GM18907 (cell line): ENCODE measurements at regions not wholly inside any gene's neighbourhood (a gene's known extent, or its start where the extent isn't known, plus 50 kb on each side); places are given as distances from the start of the nearest gene placed in this dataset.
A peak's percentile ranks its signal among the peaks of the same experiment; 100 is the strongest.
"Not testable (repeated sequence)": the region's sequence is repeated elsewhere in the genome, so short reads cannot be mapped to it uniquely, and the experiment has no call there.

Experiments
- ATAC-seq: cut with Tn5 transposase; IDR thresholded peaks from one replicate; pipeline ENCODE4 v1.9.1; 2021; ENCODE audit warnings: mild to moderate bottlenecking, moderate library complexity; ENCODE audit not compliant: unreplicated experiment

DNA sequence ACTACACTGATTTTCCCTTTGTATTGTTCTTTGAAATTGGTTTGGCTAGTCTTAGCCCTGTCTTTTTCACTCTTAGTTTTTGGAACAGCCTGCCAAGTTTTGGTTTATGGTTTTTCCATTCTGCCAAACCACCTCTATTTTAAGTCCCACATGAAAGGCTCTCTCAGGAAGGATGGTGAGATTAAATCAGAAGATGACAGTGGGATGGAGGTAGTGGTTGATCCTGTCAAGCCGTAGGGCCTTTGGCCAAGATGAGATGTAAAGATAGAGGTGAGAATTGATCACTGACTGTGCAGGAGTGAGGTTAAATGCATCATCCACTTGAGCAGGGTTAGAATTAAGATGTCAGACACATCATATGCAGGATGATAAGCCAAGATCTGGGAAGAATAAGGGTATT, 948.5 kb downstream of the SLC4A3 start:
- no peak for ATAC-seq

DNA sequence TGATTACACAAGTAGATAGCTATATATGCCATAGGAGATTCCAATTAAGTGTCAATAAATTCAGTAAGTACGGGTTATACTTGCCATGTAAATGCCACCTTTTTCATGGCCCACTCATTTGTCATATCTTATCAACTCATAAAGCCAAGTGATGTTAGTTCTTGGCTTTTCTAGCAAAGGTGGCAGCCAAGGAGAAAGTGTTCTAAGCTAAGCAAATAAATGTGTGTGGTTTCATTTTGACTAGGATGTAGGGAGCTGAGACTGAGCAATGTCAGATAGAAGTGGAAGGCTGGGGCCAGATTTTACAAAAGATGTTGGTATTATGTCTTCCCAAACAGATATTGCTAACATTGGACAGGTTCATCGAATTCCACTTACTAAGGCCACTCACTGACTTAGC, 952.0 kb downstream of the SLC4A3 start:
- ATAC-seq: no peak

DNA sequence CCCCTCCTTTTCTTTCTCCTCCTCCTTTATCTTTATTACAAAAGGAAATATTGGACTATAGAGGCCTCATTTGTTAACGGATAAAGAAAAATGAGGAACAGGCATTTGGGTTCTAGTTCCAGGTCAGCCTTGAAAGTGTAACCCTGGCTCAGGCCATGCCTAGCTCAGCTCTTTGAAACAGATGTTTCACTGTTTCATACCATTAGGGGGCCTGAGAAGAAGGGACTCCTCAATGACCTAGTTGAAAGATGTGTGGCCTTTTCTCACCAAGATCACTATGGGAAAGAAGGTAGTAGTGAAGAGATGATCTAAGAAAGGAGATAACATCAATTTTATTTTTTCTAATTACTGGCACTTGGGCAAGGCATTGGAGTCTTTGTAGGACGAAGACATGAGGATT, 952.7 kb downstream of the SLC4A3 start:
- no peak for ATAC-seq

DNA sequence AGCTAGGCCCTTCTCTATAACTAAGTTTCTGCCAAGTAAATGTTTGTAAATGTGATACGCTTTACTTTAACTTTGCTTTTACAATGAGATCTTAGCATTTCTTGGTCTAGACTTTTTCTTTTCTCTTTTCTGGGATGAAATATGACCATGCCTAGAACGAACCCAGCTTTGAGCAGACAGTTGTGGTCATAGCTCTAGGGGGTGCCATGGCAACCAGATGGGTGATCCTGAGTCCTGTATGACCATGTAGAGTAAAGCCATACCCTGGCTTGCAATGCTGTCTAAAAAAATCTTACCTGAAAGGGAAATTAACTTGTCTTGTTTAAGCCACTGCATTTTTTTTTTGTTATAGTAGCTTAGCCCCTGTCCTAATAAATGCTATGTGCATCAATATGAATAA, 956.3 kb downstream of the SLC4A3 start:
- no peak for ATAC-seq

DNA sequence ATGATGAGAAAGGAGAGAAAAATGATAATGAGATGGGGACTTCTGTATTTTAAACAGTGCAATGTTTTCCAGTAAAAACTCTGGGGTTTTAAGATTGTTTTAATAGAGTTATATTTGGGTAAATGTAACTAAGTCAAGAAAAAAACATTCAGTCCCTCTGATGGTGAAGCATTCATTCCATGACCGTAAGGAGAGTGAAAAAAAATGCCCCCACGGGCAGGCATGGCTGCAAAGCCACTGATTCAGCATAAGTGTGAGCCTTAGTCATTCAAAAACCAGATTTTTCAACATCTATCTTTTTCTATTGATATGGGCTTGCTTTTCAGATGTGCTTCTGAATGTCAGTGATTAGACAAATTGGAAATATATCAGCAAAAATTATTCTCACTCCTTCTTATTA, 957.8 kb downstream of the SLC4A3 start:
- ATAC-seq: no peak

DNA sequence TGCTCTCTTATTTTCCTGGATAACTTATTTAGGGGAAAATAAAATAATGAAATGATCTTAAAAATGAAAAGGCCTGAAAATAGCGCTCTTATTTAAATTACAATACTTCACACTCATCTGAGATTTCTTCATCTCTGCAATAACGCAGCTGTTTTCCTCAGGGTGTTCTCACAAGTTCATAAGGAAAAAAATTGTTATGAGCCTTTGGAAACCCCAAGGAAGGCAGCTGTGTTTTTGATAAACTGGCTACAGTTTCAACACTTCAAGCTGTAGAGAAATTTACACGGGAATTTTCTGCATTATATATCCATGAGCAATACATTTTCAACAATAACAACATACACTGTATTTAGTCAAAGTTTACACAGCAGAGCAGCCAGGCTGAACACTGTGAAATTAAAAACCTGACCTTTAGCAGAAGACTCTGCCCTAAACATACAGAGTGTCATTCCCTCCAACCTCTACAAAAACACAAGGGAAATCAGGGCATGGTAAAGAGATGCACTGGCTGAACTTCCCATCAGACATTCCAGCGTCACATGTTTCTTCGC, 959.6 kb downstream of the SLC4A3 start:
- ATAC-seq: no peak

DNA sequence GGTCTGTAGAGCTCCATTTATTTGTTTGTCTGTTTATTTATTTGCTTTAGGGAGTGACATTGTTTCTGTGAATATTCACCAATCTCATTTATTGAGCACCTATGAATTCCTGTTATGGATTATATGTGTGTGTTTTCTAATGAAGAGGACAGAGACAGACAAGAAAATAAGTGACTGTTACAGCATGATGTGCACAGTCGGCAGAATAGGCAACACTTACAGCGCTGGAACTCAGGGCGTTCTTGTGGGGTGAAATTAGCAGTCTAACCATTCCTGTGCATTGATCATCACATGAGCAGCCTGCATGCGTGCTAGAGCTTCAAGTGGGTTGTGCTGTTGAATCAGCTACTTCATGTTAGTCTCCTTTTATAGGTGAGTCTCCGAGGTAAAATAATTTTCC, 960.7 kb downstream of the SLC4A3 start:
- ATAC-seq: no peak

DNA sequence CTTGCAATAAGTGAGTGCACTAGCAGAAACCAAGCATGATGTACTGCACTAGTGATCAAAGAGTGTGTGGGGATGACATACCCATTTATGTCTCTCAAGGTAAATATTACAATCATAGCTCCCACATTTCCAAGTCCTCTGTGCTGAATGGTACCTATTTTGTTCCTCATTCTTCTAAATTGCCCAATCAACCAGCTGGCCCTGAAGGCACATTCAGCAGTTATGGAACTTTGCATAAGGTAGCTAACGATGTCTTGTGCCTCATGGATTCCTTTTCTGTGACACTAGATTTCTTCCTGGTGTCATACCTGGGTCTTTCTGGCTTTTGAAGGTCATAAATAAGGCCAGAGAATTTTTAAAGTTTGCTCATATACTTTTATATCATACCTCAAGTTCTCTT, 963.0 kb downstream of the SLC4A3 start:
- no peak for ATAC-seq

DNA sequence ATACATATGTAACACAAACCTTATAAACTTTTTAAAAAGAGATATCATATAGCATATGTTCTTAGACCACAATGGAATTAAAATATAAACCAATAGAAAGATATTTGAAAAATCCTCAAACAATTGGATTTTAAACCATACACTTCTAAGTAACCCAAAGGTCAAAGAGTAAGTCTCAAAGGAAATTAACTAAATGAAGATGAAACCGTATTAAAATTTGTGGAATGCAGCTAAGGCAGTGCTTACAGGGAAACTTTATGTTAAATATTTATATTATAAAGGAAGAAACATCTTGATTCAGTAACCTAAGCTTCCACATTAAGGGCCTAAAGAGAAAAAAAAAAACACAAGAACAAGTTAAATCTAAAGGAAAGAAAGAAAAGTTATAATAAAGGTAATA, 966.1 kb downstream of the SLC4A3 start:
- no peak for ATAC-seq

DNA sequence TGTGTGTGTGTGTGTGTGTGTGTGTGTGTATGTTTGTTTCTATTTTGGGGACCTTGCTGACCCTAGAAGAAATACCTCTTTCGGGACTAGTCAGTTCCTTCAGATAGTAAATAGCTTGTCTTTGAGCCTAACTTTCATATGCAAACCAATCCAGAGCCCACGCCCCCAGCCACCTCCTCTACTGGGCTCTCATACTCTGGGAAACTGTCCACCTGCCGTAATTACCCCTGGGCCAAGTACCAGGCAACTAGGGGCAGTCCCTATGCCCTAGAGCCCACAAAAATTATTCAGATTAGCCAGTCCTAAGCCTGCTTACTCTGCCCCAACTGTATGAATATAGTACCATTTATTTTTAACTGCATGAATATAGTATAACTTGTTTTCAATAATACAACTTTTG, 970.4 kb downstream of the EPHA4 start:
- ATAC-seq: no peak

DNA sequence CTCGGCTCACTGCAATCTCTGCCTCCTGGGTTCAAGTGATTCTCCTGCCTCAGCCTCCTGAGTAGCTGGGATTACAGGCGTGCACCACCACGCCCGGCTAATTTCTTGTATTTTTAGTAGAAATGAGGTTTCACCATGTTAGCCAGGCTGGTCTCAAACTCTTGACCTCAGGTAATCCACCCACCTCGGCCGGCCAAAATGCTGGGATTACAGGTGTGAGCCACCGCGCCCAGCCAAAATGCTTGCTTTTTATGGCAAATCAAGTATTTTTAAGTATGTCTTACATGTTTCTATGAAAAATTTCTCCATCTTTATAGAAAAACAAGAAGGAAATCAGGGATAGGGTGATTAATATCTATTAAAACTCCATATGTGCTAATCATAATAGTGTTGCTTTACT, 959.1 kb downstream of the EPHA4 start:
- ATAC-seq: not testable (repeated sequence)

DNA sequence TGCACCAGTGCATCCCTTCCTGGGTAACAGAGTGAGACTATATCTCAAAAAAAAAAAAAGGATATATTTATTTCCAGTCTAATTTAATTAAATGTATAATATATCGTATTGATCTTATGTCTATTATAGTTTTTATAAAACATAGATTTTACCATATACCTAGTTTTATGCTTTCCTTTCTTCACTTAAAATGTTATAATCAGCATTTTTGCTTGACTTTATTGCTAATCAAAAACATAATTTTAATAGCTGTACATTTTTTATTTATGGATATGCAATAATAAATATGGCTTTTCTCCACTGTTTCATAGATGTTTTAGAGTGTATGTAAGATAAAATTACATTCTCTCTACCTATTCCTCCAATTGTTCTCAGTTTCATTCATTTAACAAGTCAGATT, 958.0 kb downstream of the EPHA4 start:
- no peak for ATAC-seq

DNA sequence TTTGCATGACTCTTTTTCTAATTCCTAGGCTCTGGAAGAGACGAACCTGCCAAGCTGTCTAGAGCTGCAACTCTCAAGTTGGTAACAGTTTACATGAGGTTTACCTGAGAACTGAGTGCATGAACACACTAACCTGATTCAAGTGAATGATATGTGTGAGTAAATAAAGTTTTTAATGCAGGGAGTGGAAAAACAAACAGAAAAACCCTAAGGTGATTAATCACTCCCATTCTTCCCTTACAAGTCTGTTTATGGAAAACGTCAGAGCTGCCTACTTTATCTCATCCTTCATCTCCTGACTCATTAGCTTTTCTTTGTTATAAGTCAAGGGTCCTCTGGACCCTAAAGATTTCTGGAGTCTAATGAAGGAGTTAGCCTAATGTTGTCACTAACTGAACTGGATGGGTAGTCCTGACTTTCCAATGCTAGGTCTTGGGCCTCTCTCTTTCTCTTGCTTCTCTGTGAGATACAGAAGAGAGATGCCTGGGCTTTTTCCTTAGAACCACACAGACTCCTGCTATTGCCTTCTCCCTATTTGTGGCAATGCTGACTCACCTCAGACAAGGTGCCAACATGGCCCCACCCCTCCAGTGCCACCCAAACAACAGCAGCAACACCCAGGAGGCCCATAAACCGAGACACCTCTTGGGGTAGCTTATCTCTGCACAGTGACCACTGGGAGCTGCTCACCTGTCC, 952.4 kb downstream of the EPHA4 start:
- no peak for ATAC-seq

DNA sequence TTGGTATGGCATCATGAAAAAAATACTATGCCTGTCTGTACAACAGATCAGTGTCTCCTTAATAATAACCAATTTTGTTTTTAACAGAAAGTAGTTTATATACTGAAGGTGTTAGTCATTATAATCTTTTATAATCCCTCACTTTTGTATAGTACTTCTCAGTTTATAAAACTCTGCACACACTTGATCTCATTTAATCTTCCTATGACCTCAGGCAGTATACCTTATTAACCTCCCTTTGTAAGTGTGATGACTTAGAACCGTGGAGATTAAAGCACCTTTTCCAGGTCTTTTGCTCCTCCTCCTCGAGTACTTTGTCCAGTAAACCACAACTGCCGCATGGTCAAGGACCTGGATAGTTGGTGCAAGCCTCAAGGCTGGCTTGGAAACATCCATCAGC, 945.5 kb downstream of the EPHA4 start:
- no peak for ATAC-seq

DNA sequence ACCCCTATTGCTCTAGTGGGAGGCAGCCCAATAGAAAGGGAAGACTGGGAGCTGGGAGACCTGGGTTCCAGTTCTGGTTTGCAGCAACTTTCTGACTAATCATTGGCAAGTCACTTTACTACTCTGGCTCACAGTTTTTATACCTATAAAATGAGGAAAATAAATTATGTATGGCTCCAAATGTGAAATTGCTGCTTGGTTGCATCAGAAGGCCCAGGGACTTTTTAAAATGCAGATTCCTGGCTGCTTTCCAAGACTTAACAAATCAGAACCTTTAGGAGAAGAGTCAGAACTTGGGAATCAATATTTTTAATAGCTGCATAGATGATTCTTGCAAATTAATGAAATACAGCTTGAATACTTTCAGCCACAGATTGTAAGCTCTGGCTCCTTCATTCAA, 943.9 kb downstream of the EPHA4 start:
- no peak for ATAC-seq

DNA sequence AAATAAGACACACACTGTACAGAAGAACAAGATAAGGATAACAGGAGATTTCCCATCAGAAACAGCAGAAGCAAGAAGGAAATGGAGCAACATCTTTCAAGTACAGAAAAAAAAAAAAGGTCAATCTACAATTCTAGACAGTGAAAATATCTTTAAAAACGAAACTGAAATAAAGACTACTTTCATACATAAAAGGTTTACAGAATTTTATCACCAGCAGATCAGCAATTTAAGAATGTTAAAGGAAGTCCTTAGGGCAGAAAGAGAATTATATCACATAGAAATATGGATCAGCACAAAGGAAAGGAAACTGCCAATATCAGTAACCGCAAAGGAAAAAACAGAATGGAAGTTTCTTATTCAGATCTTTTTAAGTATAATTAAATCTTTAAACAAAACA, 931.0 kb downstream of the EPHA4 start:
- ATAC-seq: no peak

DNA sequence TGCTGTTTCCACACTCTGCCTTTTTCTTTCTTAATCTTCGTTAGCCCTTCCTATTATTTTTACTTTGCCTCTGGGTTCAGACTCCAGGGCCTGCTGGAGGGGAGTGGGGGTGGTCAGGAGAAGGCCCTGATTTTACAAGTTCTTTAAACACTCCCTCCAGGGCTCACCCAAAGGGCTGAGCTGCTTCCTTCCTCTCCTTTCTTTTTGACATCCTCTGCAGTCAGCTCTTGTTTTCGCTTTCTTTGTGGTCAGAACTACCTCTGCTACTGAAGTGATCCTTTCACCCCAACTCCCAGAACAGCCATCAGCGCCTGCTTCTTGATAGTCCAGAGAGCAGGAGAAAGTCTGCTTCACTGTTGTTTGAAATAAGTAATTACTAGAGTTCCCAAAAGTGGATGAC, 925.7 kb downstream of the EPHA4 start:
- peak; percentile 59 for ATAC-seq

DNA sequence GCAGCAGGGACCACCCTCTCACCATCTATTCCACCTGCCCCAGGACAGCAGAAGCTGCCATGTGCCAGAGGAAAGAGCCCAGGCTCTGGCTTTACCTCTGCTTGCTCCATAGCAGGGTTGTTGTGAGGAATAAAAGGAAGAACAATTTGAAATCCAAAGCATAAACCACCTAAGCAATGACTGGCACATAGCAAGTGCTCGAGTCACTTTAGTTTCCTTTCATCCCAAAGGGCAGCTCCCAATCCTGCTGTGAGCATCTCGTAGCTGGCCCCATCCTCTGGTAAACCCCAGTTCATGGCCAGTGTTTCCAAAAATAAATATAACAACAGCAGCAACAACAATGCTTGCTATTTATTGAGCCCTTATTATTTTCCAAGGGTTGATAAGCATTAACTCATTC, 923.5 kb downstream of the EPHA4 start:
- no peak for ATAC-seq

DNA sequence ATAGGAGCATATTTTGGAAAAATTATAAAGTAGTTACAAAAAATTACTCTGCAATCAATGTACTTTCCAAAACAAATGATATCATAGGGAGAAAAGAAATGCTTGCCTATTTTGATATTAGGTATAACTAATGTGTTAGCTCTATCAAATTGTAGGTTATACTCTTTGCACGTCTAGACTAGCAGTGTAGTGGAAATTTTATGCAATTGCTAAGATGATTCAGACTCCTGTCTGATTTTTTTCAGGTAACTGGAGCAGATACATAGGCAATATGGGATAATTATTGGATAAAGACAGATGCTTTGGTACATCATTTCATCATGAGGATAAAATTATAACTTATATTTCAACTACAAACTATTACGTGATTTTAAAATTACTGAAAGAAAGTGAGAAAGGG, 918.3 kb downstream of the EPHA4 start:
- no peak for ATAC-seq

DNA sequence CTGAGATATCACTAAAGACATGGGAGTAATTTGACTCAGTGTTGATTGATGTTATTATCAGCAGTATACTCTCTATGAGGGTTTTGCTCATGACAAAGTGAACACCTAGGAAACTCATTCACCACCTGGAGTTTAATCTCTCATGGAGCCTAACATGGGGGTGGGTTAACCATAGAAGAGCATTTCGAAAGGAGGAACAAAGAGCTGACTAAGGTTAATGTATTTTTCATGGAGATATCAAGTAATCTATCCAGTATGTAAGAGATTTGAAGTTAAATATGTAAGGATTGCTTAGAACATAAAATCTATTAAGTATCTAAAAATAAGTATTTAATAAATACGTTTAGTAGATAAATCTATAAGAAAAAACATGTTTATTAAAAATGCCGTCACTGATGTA, 917.8 kb downstream of the EPHA4 start:
- ATAC-seq: no peak

DNA sequence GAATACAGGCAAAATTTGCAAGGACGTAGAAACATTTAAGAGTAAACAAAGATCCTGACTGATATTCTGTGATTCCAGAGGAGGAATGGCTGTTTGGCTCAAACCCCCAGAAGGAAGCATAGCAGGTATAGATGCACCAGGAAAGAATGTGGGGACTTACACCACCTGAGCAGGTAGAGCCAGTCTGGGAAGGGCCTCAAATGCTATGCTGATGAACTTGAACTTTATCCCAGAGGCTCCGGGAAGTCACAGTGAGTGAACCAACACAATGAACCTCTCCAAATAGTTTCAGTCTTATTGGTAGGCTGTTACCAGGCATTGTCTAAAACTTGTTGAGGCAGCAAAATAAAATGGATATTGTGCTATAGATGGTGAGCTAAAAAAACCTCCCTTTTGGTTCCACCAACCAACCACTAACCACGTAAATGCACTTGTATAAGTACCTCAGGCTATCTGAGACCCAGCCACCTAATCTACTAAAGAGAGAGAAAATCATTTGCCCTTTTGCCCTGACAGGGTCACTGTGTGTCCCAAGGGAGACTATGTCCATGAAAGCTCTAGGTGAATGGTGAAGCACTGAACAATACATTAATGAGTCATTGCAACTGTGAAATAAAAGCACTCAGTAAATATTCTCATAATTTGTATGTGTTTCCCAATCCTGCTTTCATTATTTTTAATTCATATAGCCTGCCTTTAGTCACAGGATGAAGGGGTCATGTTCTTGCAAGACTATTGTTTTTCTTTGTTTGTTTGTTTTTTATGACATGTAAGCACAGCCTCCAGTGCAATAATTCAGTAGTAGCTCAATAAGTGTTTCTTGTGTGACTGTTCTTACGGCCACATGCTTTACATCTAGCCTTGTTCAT, 911.6 kb downstream of the EPHA4 start:
- no peak for ATAC-seq

DNA sequence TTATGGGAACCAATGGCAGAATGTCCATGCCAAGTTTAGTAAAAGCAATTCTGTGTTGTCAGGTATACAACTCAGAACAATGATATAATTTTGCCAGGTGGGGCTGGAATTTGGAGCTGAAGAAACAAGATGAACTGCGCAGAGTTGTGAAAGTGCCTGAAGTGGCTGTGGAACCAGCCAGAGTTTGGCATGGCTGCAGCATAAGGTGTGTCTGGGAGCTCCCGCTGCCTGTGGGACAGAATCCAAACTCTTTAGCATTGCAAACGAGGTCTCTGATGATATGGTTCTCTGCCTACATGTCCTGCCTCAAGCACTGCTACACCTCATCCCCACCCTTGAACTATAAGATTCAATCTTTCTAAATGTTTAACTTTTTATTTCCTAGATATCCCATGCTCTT, 909.7 kb downstream of the EPHA4 start:
- ATAC-seq: no peak
